Left lung (tissue), 4 donors: ENCODE measurements at regions not wholly inside any gene's neighbourhood (a gene's known extent, or its start where the extent isn't known, plus 50 kb on each side); places are given as distances from the start of the nearest gene placed in this dataset.

Source experiments
- ATAC-seq: fragments of 200-7000 bp; cut with Tn5 transposase; one replicate; pipeline ENCODE4 v1.9.1; 2020; ENCODE audit warnings: moderate library complexity
- DNase-seq, 4 donors: peaks; one replicate each; pipeline ENCODE4 v3.0.0-alpha.2; 2013 to 2020
- H3K27ac ChIP-seq, 2 donors: fragments of 200-600 bp; sonication (generic) in 1 of 2; one replicate each; pipeline versions ENCODE4 v1.5.0 to v1.8.0; 2020 to 2021
- H3K27me3 ChIP-seq, 2 donors: fragments of 200-600 bp; sonication (generic) in 1 of 2; one replicate each; pipeline versions ENCODE4 v1.5.0 to v1.8.0; 2020 to 2021
- H3K36me3 ChIP-seq, 2 donors: fragments of 200-600 bp; sonication (generic) in 1 of 2; one replicate each; pipeline versions ENCODE4 v1.5.0 to v1.8.0; 2020 to 2021
- H3K4me1 ChIP-seq, 2 donors: fragments of 200-600 bp; one replicate each; pipeline ENCODE4 v1.8.0; 2021
- H3K4me3 ChIP-seq, 2 donors: fragments of 200-600 bp; sonication (generic) in 1 of 2; one replicate each; pipeline versions ENCODE4 v1.5.0 to v1.8.0; 2020 to 2021; ENCODE audit warnings: mild to moderate bottlenecking in 1 of 2
- H3K9me3 ChIP-seq, 2 donors: fragments of 200-600 bp; sonication (generic) in 1 of 2; one replicate each; pipeline versions ENCODE4 v1.5.0 to v1.8.0; 2020 to 2021
- CTCF ChIP-seq, 2 donors: fragments of 200-600 bp; sonication (generic) in 1 of 2; IDR thresholded peaks; one replicate each; pipeline versions ENCODE4 v1.5.0 to v1.8.0; 2021; ENCODE audit warnings: antibody characterized with exemption in 2 of 2
- intact Hi-C, 2 donors: fragments of 100-400 bp; cut with DNase I; formaldehyde crosslinking; loops; one replicate each; pipeline versions ENCODE4 v1.11.2 to v1.14.2; 2022
- donor health status: DM: no; HTN: yes; CAD: no.
- donor health status: DM: no; HTN: no; CAD: no.

GRCh38 chr1:221795380-221795779 lies 53.5 kb upstream of the DUSP10 start:
- DNase-seq (no peak), ATAC-seq (no peak)
- Histone ChIP-seq H3K27ac (no peak overlapping the region), H3K4me3 (no peak overlapping the region), H3K9me3 (peaks cover 0 to 11% of the 10 kb centered on the region in 2 donors), H3K27me3 (no peaks in the 10 kb centered on the region), H3K4me1 (no peaks in the 10 kb centered on the region), H3K36me3 (no peaks in the 10 kb centered on the region)
- intact Hi-C loops, result no loop called here
- TF ChIP-seq CTCF (IDR thresholded peaks at IDR 0.05), result no peak

DNA sequence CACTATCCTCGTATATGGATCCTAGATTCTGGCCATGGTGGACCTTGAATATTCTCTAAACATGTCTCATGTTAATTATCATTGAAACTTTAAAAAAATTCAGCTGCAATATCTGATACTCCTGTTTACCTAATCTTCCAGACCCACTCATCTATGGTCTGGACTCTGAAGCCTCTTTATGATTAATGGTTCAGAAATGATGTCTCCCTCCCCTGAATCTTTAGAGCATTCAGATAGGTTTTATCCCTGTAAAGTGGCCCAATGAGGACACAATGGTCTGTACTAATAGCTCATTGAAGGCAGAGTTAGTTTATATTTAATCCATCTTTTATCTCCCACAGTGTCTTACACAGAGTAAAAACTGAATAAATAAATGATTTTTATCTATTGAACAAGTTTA lies 53.0 kb upstream of the DUSP10 start:
- no peak for DNase-seq
- TF ChIP-seq CTCF (IDR thresholded peaks at IDR 0.05), result no peak

GRCh38 chr1:221794079-221794670 lies 52.3 kb upstream of the DUSP10 start:
- Histone ChIP-seq H3K27ac (no peak overlapping the region), H3K36me3 (no peaks in the 10 kb centered on the region), H3K4me3 (no peak overlapping the region), H3K4me1 (no peaks in the 10 kb centered on the region), H3K9me3 (peaks cover 0 to under 1% of the 10 kb centered on the region in 2 donors), H3K27me3 (no peaks in the 10 kb centered on the region)
- ATAC-seq (no peak), DNase-seq (peak in 2 of 4 donors; percentile 4 to 10)
- no peak for TF ChIP-seq CTCF (IDR thresholded peaks at IDR 0.05)
- intact Hi-C loops, result no loop called here

More for the DNA sequence above, 53.0 kb upstream of the DUSP10 start:
- Histone ChIP-seq H3K27ac (no peak overlapping the region), H3K4me3 (no peak overlapping the region), H3K27me3 (no peaks in the 10 kb centered on the region), H3K4me1 (no peaks in the 10 kb centered on the region), H3K9me3 (peaks cover 0 to 8% of the 10 kb centered on the region in 2 donors), H3K36me3 (no peaks in the 10 kb centered on the region)
- intact Hi-C loops, result no loop called here
- ATAC-seq, result no peak

DNA sequence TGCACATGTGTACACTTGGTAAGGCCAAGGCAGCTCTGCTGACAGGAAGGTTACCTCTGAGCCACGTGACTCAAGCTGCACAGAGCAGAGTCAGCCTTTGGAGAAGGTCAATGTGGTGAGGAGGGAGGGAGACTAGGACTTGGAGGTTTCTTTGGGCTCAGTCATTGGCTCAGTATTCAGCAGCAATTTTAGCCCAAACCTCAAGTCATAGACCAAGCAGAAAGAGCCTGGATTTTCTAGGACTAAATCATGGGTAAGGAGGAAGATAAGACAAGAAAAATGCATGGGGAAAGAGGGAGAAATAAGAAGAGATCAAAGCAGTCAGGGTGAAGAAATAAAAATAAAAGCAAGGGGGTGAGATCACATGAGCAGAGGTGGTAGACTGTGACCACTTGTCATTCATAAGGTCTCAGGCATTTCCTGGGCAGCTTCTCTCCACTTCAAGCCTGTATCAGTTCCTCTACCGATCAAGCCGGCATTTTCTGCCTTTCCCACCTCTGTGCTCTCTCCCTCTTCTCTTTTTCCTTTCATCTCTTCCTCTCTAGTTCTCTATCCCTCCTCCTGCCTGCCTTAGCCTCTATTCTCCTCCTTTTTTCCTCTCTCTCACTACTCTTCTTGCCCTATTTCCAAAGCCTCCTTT lies 51.7 kb upstream of the DUSP10 start:
- DNase-seq, result no peak
- H3K9me3 ChIP-seq, result no peaks in the 10 kb centered on the region
- no peaks in the 10 kb centered on the region for H3K36me3 ChIP-seq
- no peak overlapping the region for H3K27ac ChIP-seq
- H3K4me3 ChIP-seq, result no peak overlapping the region
- no peaks in the 10 kb centered on the region for H3K27me3 ChIP-seq
- no peak for ATAC-seq
- H3K4me1 ChIP-seq, result no peaks in the 10 kb centered on the region
- TF ChIP-seq CTCF (IDR thresholded peaks at IDR 0.05), result no peak
- intact Hi-C loops, result no loop called here

DNA sequence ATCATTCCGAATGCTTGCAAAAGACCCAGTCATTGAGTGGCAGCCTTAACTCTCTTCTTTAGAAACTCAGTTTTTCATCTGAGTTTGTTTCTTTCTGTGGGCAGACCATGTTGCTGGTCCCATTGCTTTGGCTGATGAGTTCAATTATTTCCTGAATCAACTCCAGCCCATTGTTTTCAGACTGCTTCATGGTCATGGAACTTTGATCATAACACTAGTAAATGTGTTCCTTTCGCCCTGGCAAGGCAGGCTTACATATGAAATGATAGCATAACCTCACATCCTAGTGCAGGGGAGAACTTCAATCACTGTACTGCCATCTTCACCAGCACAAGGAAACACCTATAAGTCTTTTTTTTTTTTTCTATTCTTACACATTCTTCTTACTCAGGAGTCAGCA lies 50.0 kb upstream of the DUSP10 start:
- Histone ChIP-seq H3K27me3 (no peaks in the 10 kb centered on the region), H3K27ac (no peak overlapping the region), H3K4me3 (no peak overlapping the region), H3K9me3 (no peaks in the 10 kb centered on the region), H3K4me1 (no peaks in the 10 kb centered on the region), H3K36me3 (no peaks in the 10 kb centered on the region)
- intact Hi-C loops, result no loop called here
- ATAC-seq (no peak), DNase-seq (no peak)
- no peak for TF ChIP-seq CTCF (IDR thresholded peaks at IDR 0.05)
